ENCODE measurements at regions not wholly inside any gene's neighbourhood (a gene's known extent, or its start where the extent isn't known, plus 50 kb on each side); places are given as distances from the start of the nearest gene placed in this dataset.

DNA sequence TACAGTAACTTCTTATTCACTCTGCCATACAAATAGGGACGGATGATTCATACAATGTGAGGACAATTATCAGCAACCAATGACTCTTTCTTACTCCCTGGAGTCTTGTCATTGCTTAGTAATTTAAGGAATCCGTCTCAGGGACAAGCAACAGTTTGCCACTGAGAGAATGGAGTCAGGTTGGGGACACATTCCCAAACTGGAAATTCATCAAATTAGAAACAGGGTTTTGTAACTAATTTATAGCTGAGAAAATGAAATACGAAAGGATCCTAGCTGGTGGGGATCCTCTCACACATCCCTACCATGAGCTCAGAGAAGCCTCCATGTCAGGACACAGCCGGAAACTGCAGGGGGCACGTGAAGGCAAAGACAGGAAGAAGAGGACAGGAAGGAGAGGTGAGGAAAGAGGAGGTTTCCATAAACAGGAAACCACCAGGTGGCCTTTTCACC, 50.4 kb upstream of the KDR start:
- Mint-ChIP-seq H3K9me3 (no peaks in the 10 kb centered on the region), H3K4me3 (no peak overlapping the region), H3K4me1 (ENCODE audit: low read depth) (no peaks in the 10 kb centered on the region), H3K36me3 (ENCODE audit: low read depth) (no peaks in the 10 kb centered on the region), H3K27me3 (ENCODE audit: insufficient read depth) (no peaks in the 10 kb centered on the region), H3K27ac (no peak overlapping the region)
- intact Hi-C loops (cut with micrococcal nuclease): no loop called here
- DNase-seq (ENCODE audit: low spot score): no peak

- no peak for DNase-seq (ENCODE audit: low spot score)
- no peaks in the 10 kb centered on the region for H3K9me3 Mint-ChIP-seq
- no peaks in the 10 kb centered on the region for H3K36me3 Mint-ChIP-seq (ENCODE audit: low read depth)
- H3K4me1 Mint-ChIP-seq (ENCODE audit: low read depth): no peaks in the 10 kb centered on the region
- H3K27me3 Mint-ChIP-seq (ENCODE audit: insufficient read depth): no peaks in the 10 kb centered on the region
- no peak overlapping the region for H3K27ac Mint-ChIP-seq
- intact Hi-C loops (cut with micrococcal nuclease): no loop called here
- no peak overlapping the region for H3K4me3 Mint-ChIP-seq
Observed at GRCh38 chr4:55176497-55176896, 51.1 kb upstream of the KDR start.

- intact Hi-C loops (cut with micrococcal nuclease): no loop called here
- DNase-seq (ENCODE audit: low spot score): no peak
- no peaks in the 10 kb centered on the region for H3K4me1 Mint-ChIP-seq (ENCODE audit: low read depth)
- no peak overlapping the region for H3K27ac Mint-ChIP-seq
- H3K9me3 Mint-ChIP-seq: no peaks in the 10 kb centered on the region
- H3K36me3 Mint-ChIP-seq (ENCODE audit: low read depth): no peaks in the 10 kb centered on the region
- H3K27me3 Mint-ChIP-seq (ENCODE audit: insufficient read depth): no peaks in the 10 kb centered on the region
- H3K4me3 Mint-ChIP-seq: no peak overlapping the region
Observed at GRCh38 chr4:55177461-55177860, 52.1 kb upstream of the KDR start.

DNA sequence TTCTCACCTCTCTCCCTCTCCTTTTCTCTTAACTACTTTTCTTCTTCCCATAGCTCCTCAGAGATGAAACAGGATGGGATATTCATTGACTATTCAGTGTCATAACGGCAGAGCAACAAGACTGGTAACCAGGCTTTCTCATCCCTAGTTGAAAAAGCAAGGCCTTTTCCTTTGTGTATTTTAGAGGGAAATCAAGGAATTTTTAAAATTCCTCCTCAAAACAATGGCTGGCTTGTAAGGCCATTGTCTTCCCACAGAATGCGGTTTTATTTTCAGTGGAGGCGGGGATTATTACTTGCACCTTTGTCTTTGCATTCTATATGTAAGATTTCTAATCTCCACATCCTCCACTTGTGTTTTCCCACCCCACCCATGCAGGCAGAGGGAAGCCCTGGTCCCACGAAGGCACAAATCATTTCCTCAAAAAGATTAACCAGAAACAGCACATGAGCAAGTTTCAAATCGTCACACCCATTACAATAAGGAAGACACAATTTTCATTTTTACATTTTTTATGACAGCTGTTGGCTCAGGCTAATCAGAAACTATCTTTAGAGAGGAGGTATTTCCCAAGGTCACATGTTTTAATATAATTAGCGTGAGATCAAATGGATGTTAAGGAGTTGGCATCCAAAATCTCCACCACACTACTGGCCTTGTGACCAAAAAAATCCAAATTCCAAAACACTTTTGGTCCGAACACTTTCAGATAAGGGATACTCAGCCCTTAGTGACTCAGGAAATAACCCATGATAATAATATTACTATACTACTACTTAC, 53.0 kb upstream of the KDR start:
- Mint-ChIP-seq H3K36me3 (ENCODE audit: low read depth) (no peaks in the 10 kb centered on the region), H3K27me3 (ENCODE audit: insufficient read depth) (no peaks in the 10 kb centered on the region), H3K4me3 (no peak overlapping the region), H3K4me1 (ENCODE audit: low read depth) (no peaks in the 10 kb centered on the region), H3K9me3 (no peaks in the 10 kb centered on the region), H3K27ac (no peak overlapping the region)
- intact Hi-C loops (cut with micrococcal nuclease): no loop called here
- no peak for DNase-seq (ENCODE audit: low spot score)

DNA sequence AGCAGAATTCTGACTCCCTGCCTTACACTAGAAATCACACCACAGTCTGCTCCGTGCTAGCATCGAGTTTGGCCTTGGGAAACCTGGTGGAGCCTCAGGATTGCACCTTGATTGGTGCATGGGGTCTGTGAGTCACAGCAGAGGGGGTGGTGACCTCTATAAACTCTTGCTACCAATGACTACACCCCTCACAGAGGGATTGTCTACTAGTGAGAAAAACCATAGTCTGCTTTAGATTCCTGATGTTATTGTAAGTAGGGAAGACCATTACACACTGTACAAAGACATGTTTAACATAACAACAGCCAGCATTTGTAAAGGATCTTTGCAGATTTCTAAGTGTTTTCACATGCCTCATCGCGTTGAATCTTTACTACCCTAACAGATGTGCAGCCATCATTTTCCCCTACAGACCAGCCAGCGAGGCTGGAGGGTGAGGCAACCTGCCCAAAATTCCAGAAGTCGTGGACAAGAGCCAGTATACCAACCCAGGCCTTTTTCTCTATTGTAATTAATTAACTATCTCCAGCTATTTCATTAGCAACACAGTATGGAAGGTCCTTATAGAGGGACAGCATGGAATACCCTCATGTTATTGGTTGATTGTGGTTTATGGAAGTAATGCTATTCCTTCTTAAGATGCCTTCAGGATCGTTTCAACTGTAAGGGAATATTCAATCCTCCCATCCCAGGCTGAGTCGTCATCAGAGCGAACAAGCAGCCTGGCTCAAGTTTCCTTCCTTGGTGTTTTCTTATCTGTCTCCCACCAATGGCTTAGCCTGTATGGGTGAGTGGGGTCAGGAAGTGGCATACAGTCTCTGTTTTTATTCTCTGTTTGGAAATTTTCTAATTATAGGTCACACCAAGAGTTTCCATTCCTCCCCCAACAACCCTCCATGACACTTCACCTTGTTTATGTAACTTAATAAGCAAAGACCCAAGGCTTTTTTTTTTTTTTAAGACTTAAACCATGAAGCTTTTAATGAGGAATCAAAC, 55.9 kb upstream of the KDR start:
- Mint-ChIP-seq H3K9me3 (no peaks in the 10 kb centered on the region), H3K27ac (no peak overlapping the region), H3K4me3 (no peak overlapping the region), H3K27me3 (ENCODE audit: insufficient read depth) (no peaks in the 10 kb centered on the region), H3K36me3 (ENCODE audit: low read depth) (no peaks in the 10 kb centered on the region), H3K4me1 (ENCODE audit: low read depth) (no peaks in the 10 kb centered on the region)
- intact Hi-C loops (cut with micrococcal nuclease): loop anchor here (5.0 kb wide), 1 partner anchor 376 kb away; no protein-coding TSS in a partner anchor
- no peak for DNase-seq (ENCODE audit: low spot score)

DNA sequence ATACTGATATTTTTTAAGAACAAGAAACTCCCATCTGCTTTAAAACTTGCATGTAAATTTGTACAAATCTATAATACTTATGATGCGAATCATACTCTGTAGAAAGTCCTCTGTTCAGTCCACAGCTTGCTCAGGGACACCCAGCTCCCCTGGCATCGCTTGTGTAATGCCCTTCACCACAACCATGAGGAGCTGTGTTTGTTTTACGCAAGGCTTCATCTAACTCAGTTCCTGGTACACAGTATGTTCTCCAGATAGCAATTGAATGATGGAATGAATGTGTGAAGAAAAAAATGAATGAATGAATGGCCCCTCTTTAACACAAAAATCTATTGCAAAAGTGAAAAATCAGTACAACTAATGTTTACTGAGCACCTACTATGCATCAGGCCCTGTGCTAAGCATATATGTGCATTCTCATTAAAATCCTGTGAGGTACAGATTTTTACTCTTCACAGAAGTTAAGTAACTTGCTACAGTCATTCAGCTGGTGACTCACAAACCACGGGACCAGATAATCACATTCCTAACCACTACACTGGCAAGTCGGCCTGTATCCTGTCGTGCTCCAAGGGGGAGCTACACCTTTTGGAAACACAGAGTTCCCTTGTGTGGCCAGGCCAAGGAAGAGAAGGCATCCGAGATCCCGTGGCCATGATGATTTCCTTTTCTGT, 58.7 kb upstream of the KDR start:
- no peaks in the 10 kb centered on the region for H3K9me3 Mint-ChIP-seq
- H3K36me3 Mint-ChIP-seq (ENCODE audit: low read depth): no peaks in the 10 kb centered on the region
- H3K4me3 Mint-ChIP-seq: no peak overlapping the region
- DNase-seq (ENCODE audit: low spot score): no peak
- no peaks in the 10 kb centered on the region for H3K4me1 Mint-ChIP-seq (ENCODE audit: low read depth)
- H3K27me3 Mint-ChIP-seq (ENCODE audit: insufficient read depth): peaks cover 3% of the 10 kb centered on the region
- intact Hi-C loops (cut with micrococcal nuclease): loop anchor here (1.0 to 5.0 kb wide), 2 partner anchors 137 to 373 kb away; no protein-coding TSS in a partner anchor
- H3K27ac Mint-ChIP-seq: no peak overlapping the region

- H3K4me1 Mint-ChIP-seq (ENCODE audit: low read depth): no peaks in the 10 kb centered on the region
- peaks cover 3% of the 10 kb centered on the region for H3K27me3 Mint-ChIP-seq (ENCODE audit: insufficient read depth)
- no peaks in the 10 kb centered on the region for H3K9me3 Mint-ChIP-seq
- intact Hi-C loops (cut with micrococcal nuclease): loop anchor here (1.0 to 5.0 kb wide), 2 partner anchors 136 to 372 kb away; no protein-coding TSS in a partner anchor
- no peaks in the 10 kb centered on the region for H3K36me3 Mint-ChIP-seq (ENCODE audit: low read depth)
- no peak for DNase-seq (ENCODE audit: low spot score)
- no peak overlapping the region for H3K27ac Mint-ChIP-seq
- no peak overlapping the region for H3K4me3 Mint-ChIP-seq
Observed at GRCh38 chr4:55184600-55185523, 59.5 kb upstream of the KDR start.

DNA sequence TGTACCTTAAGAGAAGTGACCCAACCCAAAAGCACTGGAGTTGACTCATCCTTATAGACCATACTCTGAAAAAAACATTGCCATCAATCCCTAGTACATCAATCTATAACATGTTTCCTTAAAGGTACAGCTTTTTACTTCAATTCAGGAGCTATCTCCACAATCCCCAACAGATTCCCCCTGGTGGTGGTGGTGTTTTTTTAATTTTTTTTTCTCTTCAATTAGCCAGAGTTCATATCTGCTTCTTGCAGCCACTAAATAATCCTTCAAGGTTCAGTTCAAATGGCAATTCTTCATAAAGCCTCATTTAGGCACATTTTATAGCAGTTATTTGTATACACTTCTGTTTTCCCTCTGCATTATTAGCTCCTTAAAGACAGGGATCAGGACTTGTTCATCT, 60.7 kb upstream of the KDR start:
- DNase-seq (ENCODE audit: low spot score): no peak
- H3K4me3 Mint-ChIP-seq: no peak overlapping the region
- H3K27me3 Mint-ChIP-seq (ENCODE audit: insufficient read depth): peaks cover 5% of the 10 kb centered on the region
- no peaks in the 10 kb centered on the region for H3K36me3 Mint-ChIP-seq (ENCODE audit: low read depth)
- H3K27ac Mint-ChIP-seq: no peak overlapping the region
- H3K9me3 Mint-ChIP-seq: no peaks in the 10 kb centered on the region
- H3K4me1 Mint-ChIP-seq (ENCODE audit: low read depth): no peaks in the 10 kb centered on the region
- intact Hi-C loops (cut with micrococcal nuclease): no loop called here

- no peaks in the 10 kb centered on the region for H3K36me3 Mint-ChIP-seq (ENCODE audit: low read depth)
- peaks cover 5% of the 10 kb centered on the region for H3K27me3 Mint-ChIP-seq (ENCODE audit: insufficient read depth)
- H3K4me1 Mint-ChIP-seq (ENCODE audit: low read depth): no peaks in the 10 kb centered on the region
- no peak overlapping the region for H3K27ac Mint-ChIP-seq
- H3K9me3 Mint-ChIP-seq: no peaks in the 10 kb centered on the region
- no peak overlapping the region for H3K4me3 Mint-ChIP-seq
- DNase-seq (ENCODE audit: low spot score): no peak
- intact Hi-C loops (cut with micrococcal nuclease): no loop called here
Observed at GRCh38 chr4:55186700-55187099, 61.3 kb upstream of the KDR start.

- intact Hi-C loops (cut with micrococcal nuclease): no loop called here
- H3K36me3 Mint-ChIP-seq (ENCODE audit: low read depth): no peaks in the 10 kb centered on the region
- H3K4me1 Mint-ChIP-seq (ENCODE audit: low read depth): no peaks in the 10 kb centered on the region
- no peak overlapping the region for H3K4me3 Mint-ChIP-seq
- no peaks in the 10 kb centered on the region for H3K27me3 Mint-ChIP-seq (ENCODE audit: insufficient read depth)
- H3K27ac Mint-ChIP-seq: no peak overlapping the region
- H3K9me3 Mint-ChIP-seq: no peaks in the 10 kb centered on the region
- DNase-seq (ENCODE audit: low spot score): no peak
Observed at GRCh38 chr4:55214172-55214571, 88.8 kb upstream of the KDR start.

GRCh38 chr4:55215087-55215486, 89.7 kb upstream of the KDR start:
- Mint-ChIP-seq H3K27me3 (ENCODE audit: insufficient read depth) (no peaks in the 10 kb centered on the region), H3K27ac (no peak overlapping the region), H3K9me3 (no peaks in the 10 kb centered on the region), H3K4me1 (ENCODE audit: low read depth) (no peaks in the 10 kb centered on the region), H3K4me3 (no peak overlapping the region), H3K36me3 (ENCODE audit: low read depth) (no peaks in the 10 kb centered on the region)
- no peak for DNase-seq (ENCODE audit: low spot score)
- intact Hi-C loops (cut with micrococcal nuclease): no loop called here
